ENCODE measurements at regions not wholly inside any gene's neighbourhood (a gene's known extent, or its start where the extent isn't known, plus 50 kb on each side); places are given as distances from the start of the nearest gene placed in this dataset.

DNA sequence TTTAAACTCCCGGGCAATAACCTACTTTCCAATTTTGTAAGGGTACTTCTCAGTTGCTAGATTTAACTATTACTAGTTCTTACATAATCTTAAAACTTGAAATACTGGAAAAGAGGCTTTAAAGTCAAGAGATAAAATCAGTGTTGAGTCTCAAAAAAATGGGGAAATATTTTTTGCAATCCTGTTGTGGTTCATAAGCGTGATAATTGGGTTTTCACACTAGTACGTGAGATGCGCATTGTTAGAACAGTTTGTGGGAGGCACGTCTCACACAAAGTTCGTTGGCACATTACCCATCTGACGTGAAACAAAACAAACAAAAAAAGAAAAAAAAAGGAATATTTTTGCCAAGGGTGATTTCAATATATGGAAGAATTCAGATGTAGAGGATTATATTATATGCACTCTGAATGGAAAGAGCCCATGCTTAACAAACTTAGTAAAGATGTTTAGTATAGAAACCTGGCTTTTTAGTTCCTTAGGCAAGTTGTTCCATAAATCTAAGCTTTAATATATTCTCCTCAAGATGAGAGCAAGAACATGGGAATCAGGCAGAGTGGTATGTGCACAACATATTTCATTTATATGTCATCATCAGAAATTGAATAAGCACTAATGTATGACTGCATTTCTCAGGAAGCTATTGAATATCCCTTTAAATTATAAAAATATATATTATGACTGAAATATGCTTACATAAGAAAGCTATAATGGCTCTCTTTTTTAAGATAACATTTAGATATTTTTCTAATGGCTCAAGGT is 73.9 kb upstream of the TNFSF4 start:
- H3K36me3 ChIP-seq (ENCODE audit: control insufficient read depth, insufficient read depth, low read length), result no peaks in the 10 kb centered on the region

GRCh38 chr1:173285048-173285447 is 77.9 kb upstream of the TNFSF4 start:
- no peak for TF ChIP-seq CTCF (IDR thresholded peaks at IDR 0.05; ENCODE audit: insufficient read depth, low read length, poor library complexity, severe bottlenecking)
- no peak overlapping the region for H3K4me3 ChIP-seq (ENCODE audit: low read depth, low read length)
- H3K27me3 ChIP-seq (ENCODE audit: control insufficient read depth, insufficient read depth, low read length), result no peaks in the 10 kb centered on the region
- H3K36me3 ChIP-seq (ENCODE audit: control insufficient read depth, insufficient read depth, low read length), result no peaks in the 10 kb centered on the region
- DNase-seq (ENCODE audit: low read depth), result no peak

More for the DNA sequence above, 73.9 kb upstream of the TNFSF4 start:
- no peak for TF ChIP-seq CTCF (IDR thresholded peaks at IDR 0.05; ENCODE audit: insufficient read depth, low read length, poor library complexity, severe bottlenecking)
- DNase-seq (ENCODE audit: low read depth), result no peak
- Histone ChIP-seq H3K27me3 (ENCODE audit: control insufficient read depth, insufficient read depth, low read length) (no peaks in the 10 kb centered on the region), H3K4me3 (ENCODE audit: low read depth, low read length) (no peak overlapping the region)

GRCh38 chr1:173287785-173288184 is 80.7 kb upstream of the TNFSF4 start:
- Histone ChIP-seq H3K27me3 (ENCODE audit: control insufficient read depth, insufficient read depth, low read length) (no peaks in the 10 kb centered on the region), H3K36me3 (ENCODE audit: control insufficient read depth, insufficient read depth, low read length) (no peaks in the 10 kb centered on the region), H3K4me3 (ENCODE audit: low read depth, low read length) (no peak overlapping the region)
- no peak for TF ChIP-seq CTCF (IDR thresholded peaks at IDR 0.05; ENCODE audit: insufficient read depth, low read length, poor library complexity, severe bottlenecking)
- no peak for DNase-seq (ENCODE audit: low read depth)

- Histone ChIP-seq H3K36me3 (ENCODE audit: control insufficient read depth, insufficient read depth, low read length) (no peaks in the 10 kb centered on the region), H3K4me3 (ENCODE audit: low read depth, low read length) (no peak overlapping the region), H3K27me3 (ENCODE audit: control insufficient read depth, insufficient read depth, low read length) (no peaks in the 10 kb centered on the region)
- no peak for TF ChIP-seq CTCF (IDR thresholded peaks at IDR 0.05; ENCODE audit: insufficient read depth, low read length, poor library complexity, severe bottlenecking)
- no peak for DNase-seq (ENCODE audit: low read depth)
Measured at GRCh38 chr1:173293756-173294155, 86.6 kb upstream of the TNFSF4 start.

- TF ChIP-seq CTCF (IDR thresholded peaks at IDR 0.05; ENCODE audit: insufficient read depth, low read length, poor library complexity, severe bottlenecking), result no peak
- Histone ChIP-seq H3K27me3 (ENCODE audit: control insufficient read depth, insufficient read depth, low read length) (no peaks in the 10 kb centered on the region), H3K4me3 (ENCODE audit: low read depth, low read length) (no peak overlapping the region), H3K36me3 (ENCODE audit: control insufficient read depth, insufficient read depth, low read length) (no peaks in the 10 kb centered on the region)
- no peak for DNase-seq (ENCODE audit: low read depth)
Measured at GRCh38 chr1:173294843-173295242, 87.7 kb upstream of the TNFSF4 start.

GRCh38 chr1:173295391-173295790 is 88.3 kb upstream of the TNFSF4 start:
- no peak for TF ChIP-seq CTCF (IDR thresholded peaks at IDR 0.05; ENCODE audit: insufficient read depth, low read length, poor library complexity, severe bottlenecking)
- H3K4me3 ChIP-seq (ENCODE audit: low read depth, low read length), result no peak overlapping the region
- H3K27me3 ChIP-seq (ENCODE audit: control insufficient read depth, insufficient read depth, low read length), result no peaks in the 10 kb centered on the region
- no peak for DNase-seq (ENCODE audit: low read depth)
- no peaks in the 10 kb centered on the region for H3K36me3 ChIP-seq (ENCODE audit: control insufficient read depth, insufficient read depth, low read length)

All from kidney epithelial cell (primary cell).